ENCODE measurements at regions not wholly inside any gene's neighbourhood (a gene's known extent, or its start where the extent isn't known, plus 50 kb on each side); places are given as distances from the start of the nearest gene placed in this dataset.

- no peak for TF ChIP-seq CTCF (IDR thresholded peaks at IDR 0.05; ENCODE audit: insufficient read depth, low read depth, low read length)
- TF ChIP-seq EZH2 (IDR thresholded peaks at IDR 0.05; ENCODE audit: insufficient read depth, low read length) = no peak
These were observed 1138.2 kb upstream of the TMEFF2 start for GRCh38 chr2:193332941-193333340.
